Activated T-helper 1 cell treated with anti-CD3 and anti-CD28 coated beads, Interleukin-12 subunit alpha, Interleukin-12 subunit beta, Interleukin-2, Interleukin-4 antibody, amounts not matched to agents 30 ng/mL and 10 ng/mL and 1 ng/mL, durations not matched to agents 14 hours and 24 hours and 36 hours (primary cell): ENCODE measurements at regions not wholly inside any gene's neighbourhood (a gene's known extent, or its start where the extent isn't known, plus 50 kb on each side); places are given as distances from the start of the nearest gene placed in this dataset.
A peak's percentile ranks its signal among the peaks of the same experiment; 100 is the strongest.

ENCODE experiments used
- DNase-seq: peaks from one replicate; pipeline ENCODE4 v3.0.0; 2021; ENCODE audit warnings: low spot score
- H3K27ac Mint-ChIP-seq: one replicate; pipeline ENCODE4 v1.8.0; 2021; ENCODE audit warnings: mild to moderate bottlenecking, mixed read lengths
- H3K27me3 Mint-ChIP-seq: one replicate; pipeline ENCODE4 v1.8.0; 2022; ENCODE audit warnings: mild to moderate bottlenecking, moderate library complexity, mixed read lengths; ENCODE audit not compliant: insufficient read depth
- H3K36me3 Mint-ChIP-seq: one replicate; pipeline ENCODE4 v1.8.0; 2021; ENCODE audit warnings: low read depth, mixed read lengths
- H3K4me1 Mint-ChIP-seq: one replicate; pipeline ENCODE4 v1.8.0; 2021; ENCODE audit warnings: low read depth, mixed read lengths
- H3K4me3 Mint-ChIP-seq: one replicate; pipeline ENCODE4 v1.8.0; 2021; ENCODE audit warnings: mild to moderate bottlenecking, moderate library complexity, mixed read lengths
- H3K9me3 Mint-ChIP-seq: one replicate; pipeline ENCODE4 v1.8.0; 2021; ENCODE audit warnings: mixed read lengths
- intact Hi-C: fragments of 100-400 bp; cut with micrococcal nuclease; formaldehyde crosslinking; loops from one replicate; pipeline ENCODE4 v1.15.1; 2024

GRCh38 chr14:22489957-22490950 lies 98.8 kb downstream of the DAD1 start:
- H3K9me3 Mint-ChIP-seq, result no peaks in the 10 kb centered on the region
- no peaks in the 10 kb centered on the region for H3K27me3 Mint-ChIP-seq
- peak overlapping the region; percentile 91 for H3K4me3 Mint-ChIP-seq
- H3K36me3 Mint-ChIP-seq, result peaks cover 59% of the 10 kb centered on the region
- intact Hi-C loops, result loop anchor here (1.0 to 5.0 kb wide), 5 partner anchors 17 to 493 kb away; no protein-coding TSS in a partner anchor
- H3K27ac Mint-ChIP-seq, result peak overlapping the region; percentile 99
- peaks cover 28% of the 10 kb centered on the region for H3K4me1 Mint-ChIP-seq
- DNase-seq, result no peak

GRCh38 chr14:22489244-22489545 lies 99.8 kb downstream of the DAD1 start:
- intact Hi-C loops, result no loop called here
- no peak for DNase-seq
- Mint-ChIP-seq H3K9me3 (no peaks in the 10 kb centered on the region), H3K4me3 (peak overlapping the region; percentile 91), H3K4me1 (peaks cover 24% of the 10 kb centered on the region), H3K36me3 (peaks cover 52% of the 10 kb centered on the region), H3K27me3 (no peaks in the 10 kb centered on the region), H3K27ac (peak overlapping the region; percentile 99)

GRCh38 chr14:22488522-22489243 lies 100.3 kb downstream of the DAD1 start:
- H3K27me3 Mint-ChIP-seq, result no peaks in the 10 kb centered on the region
- intact Hi-C loops, result no loop called here
- H3K27ac Mint-ChIP-seq, result peak overlapping the region; percentile 96
- H3K36me3 Mint-ChIP-seq, result peaks cover 48% of the 10 kb centered on the region
- H3K4me3 Mint-ChIP-seq, result peak overlapping the region; percentile 91
- peaks cover 22% of the 10 kb centered on the region for H3K4me1 Mint-ChIP-seq
- DNase-seq, result no peak
- no peaks in the 10 kb centered on the region for H3K9me3 Mint-ChIP-seq

- Mint-ChIP-seq H3K4me1 (peaks cover 19% of the 10 kb centered on the region), H3K4me3 (peak overlapping the region; percentile 91), H3K36me3 (peaks cover 45% of the 10 kb centered on the region), H3K9me3 (no peaks in the 10 kb centered on the region), H3K27ac (peak overlapping the region; percentile 96), H3K27me3 (no peaks in the 10 kb centered on the region)
- no peak for DNase-seq
- intact Hi-C loops, result no loop called here
Measured at GRCh38 chr14:22487941-22488340, 101.1 kb downstream of the DAD1 start.

GRCh38 chr14:22487401-22487800 lies 101.6 kb downstream of the DAD1 start:
- peak overlapping the region; percentile 96 for H3K27ac Mint-ChIP-seq
- intact Hi-C loops, result no loop called here
- peaks cover 18% of the 10 kb centered on the region for H3K4me1 Mint-ChIP-seq
- H3K9me3 Mint-ChIP-seq, result no peaks in the 10 kb centered on the region
- peaks cover 45% of the 10 kb centered on the region for H3K36me3 Mint-ChIP-seq
- no peak for DNase-seq
- H3K4me3 Mint-ChIP-seq, result peak overlapping the region; percentile 91
- H3K27me3 Mint-ChIP-seq, result no peaks in the 10 kb centered on the region

- H3K4me3 Mint-ChIP-seq, result peak overlapping the region; percentile 91
- peaks cover 40% of the 10 kb centered on the region for H3K36me3 Mint-ChIP-seq
- peaks cover 14% of the 10 kb centered on the region for H3K4me1 Mint-ChIP-seq
- no peak for DNase-seq
- intact Hi-C loops, result no loop called here
- H3K27ac Mint-ChIP-seq, result peak overlapping the region; percentile 96
- no peaks in the 10 kb centered on the region for H3K9me3 Mint-ChIP-seq
- no peaks in the 10 kb centered on the region for H3K27me3 Mint-ChIP-seq
Measured at GRCh38 chr14:22486675-22487074, 102.3 kb downstream of the DAD1 start.

- Mint-ChIP-seq H3K27ac (peak overlapping the region; percentile 91), H3K36me3 (peaks cover 32% of the 10 kb centered on the region), H3K4me3 (peak overlapping the region; percentile 91), H3K27me3 (no peaks in the 10 kb centered on the region), H3K4me1 (peaks cover 9% of the 10 kb centered on the region), H3K9me3 (no peaks in the 10 kb centered on the region)
- intact Hi-C loops, result no loop called here
- DNase-seq, result no peak
Measured at GRCh38 chr14:22485649-22486048, 103.4 kb downstream of the DAD1 start.

- Mint-ChIP-seq H3K27me3 (no peaks in the 10 kb centered on the region), H3K4me3 (peak overlapping the region; percentile 91), H3K9me3 (no peaks in the 10 kb centered on the region), H3K27ac (peak overlapping the region; percentile 91), H3K4me1 (peaks cover 6% of the 10 kb centered on the region), H3K36me3 (peaks cover 27% of the 10 kb centered on the region)
- intact Hi-C loops, result no loop called here
- DNase-seq, result no peak
Measured at GRCh38 chr14:22485178-22485577, 103.8 kb downstream of the DAD1 start.

GRCh38 chr14:22484632-22485031 lies 104.4 kb downstream of the DAD1 start:
- Mint-ChIP-seq H3K4me1 (peaks cover 6% of the 10 kb centered on the region), H3K9me3 (no peaks in the 10 kb centered on the region), H3K27me3 (no peaks in the 10 kb centered on the region), H3K4me3 (peak overlapping the region; percentile 91), H3K27ac (peak overlapping the region; percentile 91), H3K36me3 (peaks cover 22% of the 10 kb centered on the region)
- intact Hi-C loops, result no loop called here
- no peak for DNase-seq

- no peak for DNase-seq
- Mint-ChIP-seq H3K36me3 (peaks cover 22% of the 10 kb centered on the region), H3K27me3 (no peaks in the 10 kb centered on the region), H3K27ac (peak overlapping the region; percentile 91), H3K4me3 (peak overlapping the region; percentile 91), H3K4me1 (peaks cover 6% of the 10 kb centered on the region), H3K9me3 (no peaks in the 10 kb centered on the region)
- intact Hi-C loops, result no loop called here
Measured at GRCh38 chr14:22483863-22484593, 105.0 kb downstream of the DAD1 start.

GRCh38 chr14:22482782-22483553 lies 106.1 kb downstream of the DAD1 start:
- H3K27ac Mint-ChIP-seq, result peak overlapping the region; percentile 91
- intact Hi-C loops, result no loop called here
- H3K4me1 Mint-ChIP-seq, result no peaks in the 10 kb centered on the region
- H3K27me3 Mint-ChIP-seq, result no peaks in the 10 kb centered on the region
- no peak for DNase-seq
- H3K36me3 Mint-ChIP-seq, result peaks cover 16% of the 10 kb centered on the region
- H3K9me3 Mint-ChIP-seq, result no peaks in the 10 kb centered on the region
- peak overlapping the region; percentile 91 for H3K4me3 Mint-ChIP-seq

- H3K27ac Mint-ChIP-seq, result peak overlapping the region; percentile 86
- no peaks in the 10 kb centered on the region for H3K9me3 Mint-ChIP-seq
- H3K36me3 Mint-ChIP-seq, result peaks cover 13% of the 10 kb centered on the region
- no peak for DNase-seq
- intact Hi-C loops, result no loop called here
- H3K4me3 Mint-ChIP-seq, result peak overlapping the region; percentile 91
- no peaks in the 10 kb centered on the region for H3K4me1 Mint-ChIP-seq
- no peaks in the 10 kb centered on the region for H3K27me3 Mint-ChIP-seq
Measured at GRCh38 chr14:22482085-22482694, 106.8 kb downstream of the DAD1 start.
